Uterus (tissue), 3 donors: ENCODE measurements at regions not wholly inside any gene's neighbourhood (a gene's known extent, or its start where the extent isn't known, plus 50 kb on each side); places are given as distances from the start of the nearest gene placed in this dataset.

Source experiments
- DNase-seq, 2 donors: peaks; one replicate each; pipeline ENCODE4 v3.0.0-alpha.2; 2019 to 2020
- H3K27ac ChIP-seq, 2 donors: fragments of 200-600 bp; sonication (generic); 1 replicate in 1 of 2; 2 replicates in 1 of 2; pipeline ENCODE4 v1.5.1; 2016 to 2018
- H3K27me3 ChIP-seq, 2 donors: fragments of 200-600 bp; sonication (generic); one replicate each; pipeline ENCODE4 v1.5.1; 2018 to 2019; ENCODE audit warnings: control low read depth in 1 of 2
- H3K36me3 ChIP-seq, 2 donors: fragments of 200-600 bp; sonication (generic); one replicate each; pipeline ENCODE4 v1.5.1; 2019; ENCODE audit warnings: control low read depth in 1 of 2
- H3K4me1 ChIP-seq, 2 donors: fragments of 200-600 bp; sonication (generic); one replicate each; pipeline ENCODE4 v1.5.1; 2018 to 2019; ENCODE audit warnings: control low read depth in 1 of 2
- H3K4me3 ChIP-seq, 2 donors: fragments of 200-600 bp; sonication (generic); 1 replicate in 1 of 2; 2 replicates in 1 of 2; pipeline ENCODE4 v1.5.1; 2018 to 2019; ENCODE audit warnings: mild to moderate bottlenecking in 1 of 2
- H3K9me3 ChIP-seq, 2 donors: fragments of 200-600 bp; sonication (generic); one replicate each; pipeline ENCODE4 v1.5.1; 2019; ENCODE audit warnings: control low read depth in 1 of 2
- POLR2A ChIP-seq, 2 donors: fragments of 450-650 bp; IDR thresholded peaks; one replicate each; pipeline ENCODE4 v1.6.1; 2016; ENCODE audit warnings: antibody characterized with exemption in 2 of 2, mild to moderate bottlenecking in 1 of 2, moderate library complexity in 1 of 2
- intact Hi-C: fragments of 100-400 bp; cut with DNase I; formaldehyde crosslinking; loops from one replicate; pipeline ENCODE4 v1.15.1; 2023; ENCODE audit warnings: low total_unique reads
- TF ChIP-seq, protein P1 (sequence below), 4 experiments: fragments of 200-600 bp in 2 of 4; fragments of 450-650 bp in 2 of 4; sonication (generic) in 2 of 4; IDR thresholded peaks; one replicate each; pipeline ENCODE4 v1.5.1; 2016 to 2019; ENCODE audit warnings: antibody characterized with exemption in 4 of 4, mild to moderate bottlenecking in 2 of 4, moderate library complexity in 1 of 4
- donor health status: DM: yes; HTN: yes; CAD: no.

DNA sequence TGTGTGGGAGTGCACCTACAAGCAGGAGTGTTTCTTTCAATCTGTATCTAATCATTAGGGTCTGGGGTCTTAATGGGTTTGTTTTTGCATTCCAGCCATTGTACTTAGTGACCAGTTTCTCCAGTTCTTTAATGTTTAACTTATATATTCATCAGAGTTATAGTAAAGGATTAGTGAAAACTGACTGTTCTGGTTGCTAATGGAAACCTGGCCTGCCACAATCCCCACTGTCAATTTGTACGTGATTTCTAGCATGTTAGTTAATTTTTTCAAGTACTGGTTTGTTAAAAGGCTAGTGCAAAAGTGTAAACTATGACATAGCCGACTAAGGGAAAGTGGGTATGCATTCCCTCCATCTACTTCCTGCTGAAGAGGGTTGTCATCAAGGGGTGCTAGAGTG lies 276.1 kb downstream of the HTR1A start:
- no peaks in the 10 kb centered on the region for H3K27me3 ChIP-seq
- H3K4me3 ChIP-seq, result no peak overlapping the region
- no peaks in the 10 kb centered on the region for H3K9me3 ChIP-seq
- intact Hi-C loops, result no loop called here
- no peak for DNase-seq
- TF ChIP-seq, protein P1, sequence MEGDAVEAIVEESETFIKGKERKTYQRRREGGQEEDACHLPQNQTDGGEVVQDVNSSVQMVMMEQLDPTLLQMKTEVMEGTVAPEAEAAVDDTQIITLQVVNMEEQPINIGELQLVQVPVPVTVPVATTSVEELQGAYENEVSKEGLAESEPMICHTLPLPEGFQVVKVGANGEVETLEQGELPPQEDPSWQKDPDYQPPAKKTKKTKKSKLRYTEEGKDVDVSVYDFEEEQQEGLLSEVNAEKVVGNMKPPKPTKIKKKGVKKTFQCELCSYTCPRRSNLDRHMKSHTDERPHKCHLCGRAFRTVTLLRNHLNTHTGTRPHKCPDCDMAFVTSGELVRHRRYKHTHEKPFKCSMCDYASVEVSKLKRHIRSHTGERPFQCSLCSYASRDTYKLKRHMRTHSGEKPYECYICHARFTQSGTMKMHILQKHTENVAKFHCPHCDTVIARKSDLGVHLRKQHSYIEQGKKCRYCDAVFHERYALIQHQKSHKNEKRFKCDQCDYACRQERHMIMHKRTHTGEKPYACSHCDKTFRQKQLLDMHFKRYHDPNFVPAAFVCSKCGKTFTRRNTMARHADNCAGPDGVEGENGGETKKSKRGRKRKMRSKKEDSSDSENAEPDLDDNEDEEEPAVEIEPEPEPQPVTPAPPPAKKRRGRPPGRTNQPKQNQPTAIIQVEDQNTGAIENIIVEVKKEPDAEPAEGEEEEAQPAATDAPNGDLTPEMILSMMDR (IDR thresholded peaks at IDR 0.05), result no peak
- no peak for TF ChIP-seq POLR2A (IDR thresholded peaks at IDR 0.05)
- H3K27ac ChIP-seq, result no peak overlapping the region
- no peaks in the 10 kb centered on the region for H3K36me3 ChIP-seq
- no peaks in the 10 kb centered on the region for H3K4me1 ChIP-seq

DNA sequence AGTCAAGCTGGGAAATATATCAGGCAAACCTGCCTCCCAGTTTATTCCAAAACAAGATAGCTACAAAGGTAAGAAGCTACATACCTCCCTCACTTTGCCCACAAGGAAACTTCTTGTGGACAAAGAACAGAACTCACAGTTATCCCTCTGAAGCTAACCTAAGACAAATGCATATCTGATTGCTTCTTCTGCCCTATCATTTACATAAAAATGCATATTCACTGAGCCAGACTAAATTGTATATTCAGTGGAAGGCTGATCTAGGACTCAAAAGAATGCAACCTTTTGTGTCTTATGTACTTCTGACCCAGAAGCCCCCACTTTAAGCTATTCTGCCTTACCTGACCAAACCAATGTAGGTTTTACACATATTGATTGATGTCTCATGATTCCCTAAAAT lies 276.8 kb downstream of the HTR1A start:
- Histone ChIP-seq H3K4me3 (no peak overlapping the region), H3K36me3 (no peaks in the 10 kb centered on the region), H3K27me3 (no peaks in the 10 kb centered on the region), H3K27ac (no peak overlapping the region), H3K9me3 (no peaks in the 10 kb centered on the region), H3K4me1 (no peaks in the 10 kb centered on the region)
- no peak for DNase-seq
- TF ChIP-seq, protein P1 (IDR thresholded peaks at IDR 0.05), result no peak
- TF ChIP-seq POLR2A (IDR thresholded peaks at IDR 0.05), result no peak
- intact Hi-C loops, result no loop called here

DNA sequence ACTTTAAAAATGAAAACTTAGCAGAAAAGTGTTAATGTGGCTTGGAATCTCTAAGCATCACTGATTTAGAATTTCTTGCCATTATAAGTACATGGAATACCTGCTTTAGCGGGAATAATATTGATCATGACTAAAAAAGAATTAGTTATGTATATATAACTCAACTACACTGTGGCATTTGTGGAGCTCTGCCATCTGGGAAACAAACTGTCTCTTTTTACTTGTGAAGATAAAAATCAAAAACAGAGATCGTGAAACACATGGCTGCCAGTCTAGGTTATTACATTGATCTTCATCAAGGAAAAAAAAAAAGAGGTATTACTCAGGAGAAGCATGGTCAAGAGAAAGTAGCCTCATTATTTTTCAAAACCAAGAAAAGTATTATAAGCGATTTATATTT lies 287.4 kb downstream of the HTR1A start:
- H3K36me3 ChIP-seq, result no peaks in the 10 kb centered on the region
- H3K27ac ChIP-seq, result no peak overlapping the region
- DNase-seq, result no peak
- no peaks in the 10 kb centered on the region for H3K9me3 ChIP-seq
- H3K4me1 ChIP-seq, result no peaks in the 10 kb centered on the region
- TF ChIP-seq, protein P1 (IDR thresholded peaks at IDR 0.05), result no peak
- TF ChIP-seq POLR2A (IDR thresholded peaks at IDR 0.05), result no peak
- H3K4me3 ChIP-seq, result no peak overlapping the region
- H3K27me3 ChIP-seq, result no peaks in the 10 kb centered on the region
- intact Hi-C loops, result no loop called here

DNA sequence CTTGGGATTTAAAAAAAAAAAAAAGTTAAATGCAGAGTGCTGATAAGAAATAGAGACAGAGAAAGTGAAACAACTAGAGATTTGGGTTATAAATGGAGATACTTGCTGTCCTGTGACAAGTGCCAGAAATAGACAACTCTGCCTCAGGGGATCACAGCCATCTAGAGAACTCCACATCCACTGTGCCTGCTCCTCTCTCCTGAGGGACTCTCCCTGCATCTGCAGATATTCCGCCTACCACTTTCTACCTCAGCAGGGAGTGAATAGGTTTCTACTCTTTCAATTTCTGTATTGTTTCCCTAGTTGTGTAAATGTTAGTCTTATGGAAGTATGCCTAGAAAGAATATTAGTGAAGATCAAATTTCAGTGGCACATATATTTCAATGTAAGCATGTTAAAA lies 307.2 kb downstream of the HTR1A start:
- H3K4me3 ChIP-seq, result no peak overlapping the region
- H3K27me3 ChIP-seq, result no peaks in the 10 kb centered on the region
- no peak overlapping the region for H3K27ac ChIP-seq
- no peak for DNase-seq
- H3K4me1 ChIP-seq, result no peaks in the 10 kb centered on the region
- no peaks in the 10 kb centered on the region for H3K9me3 ChIP-seq
- intact Hi-C loops, result no loop called here
- H3K36me3 ChIP-seq, result no peaks in the 10 kb centered on the region
- TF ChIP-seq, protein P1 (IDR thresholded peaks at IDR 0.05), result no peak
- TF ChIP-seq POLR2A (IDR thresholded peaks at IDR 0.05), result no peak

DNA sequence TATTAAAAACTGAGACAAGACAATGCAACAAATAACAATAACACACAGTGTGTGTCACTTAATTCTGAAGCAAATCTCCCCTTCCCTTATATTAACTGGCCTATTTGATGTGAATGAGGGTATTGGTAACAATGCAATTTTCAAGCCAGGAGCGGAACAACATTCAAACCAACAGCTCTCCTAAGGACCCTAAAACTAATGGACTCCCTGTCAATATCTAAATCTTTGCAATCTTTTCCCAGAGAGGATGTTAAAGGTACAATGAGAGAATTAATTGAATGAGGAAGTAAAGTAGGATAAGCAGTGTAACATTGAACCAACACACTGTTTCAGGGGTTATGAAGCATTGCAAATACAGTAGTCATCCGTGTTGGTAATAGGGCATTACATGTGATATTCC lies 311.7 kb downstream of the HTR1A start:
- no peak for DNase-seq
- intact Hi-C loops, result no loop called here
- no peaks in the 10 kb centered on the region for H3K4me1 ChIP-seq
- no peaks in the 10 kb centered on the region for H3K27me3 ChIP-seq
- no peaks in the 10 kb centered on the region for H3K36me3 ChIP-seq
- H3K9me3 ChIP-seq, result no peaks in the 10 kb centered on the region
- H3K4me3 ChIP-seq, result no peak overlapping the region
- TF ChIP-seq, protein P1 (IDR thresholded peaks at IDR 0.05), result no peak
- TF ChIP-seq POLR2A (IDR thresholded peaks at IDR 0.05), result no peak
- no peak overlapping the region for H3K27ac ChIP-seq
